Osteocyte (in vitro differentiated cells): ENCODE measurements at regions not wholly inside any gene's neighbourhood (a gene's known extent, or its start where the extent isn't known, plus 50 kb on each side); places are given as distances from the start of the nearest gene placed in this dataset.

ENCODE experiments used
- DNase-seq: peaks from one replicate; pipeline ENCODE4 v3.0.0; 2021; ENCODE audit warnings: mixed read lengths; ENCODE audit not compliant: unreplicated experiment; ENCODE audit errors: extremely low spot score
- H3K27ac Mint-ChIP-seq: one replicate; pipeline ENCODE4 v1.8.0; 2021; ENCODE audit warnings: mild to moderate bottlenecking, mixed read lengths; ENCODE audit not compliant: unreplicated experiment
- H3K27me3 Mint-ChIP-seq: one replicate; pipeline ENCODE4 v1.8.0; 2021; ENCODE audit warnings: mixed read lengths; ENCODE audit not compliant: unreplicated experiment
- H3K36me3 Mint-ChIP-seq: one replicate; pipeline ENCODE4 v1.8.0; 2021; ENCODE audit warnings: mixed read lengths; ENCODE audit not compliant: unreplicated experiment
- H3K4me1 Mint-ChIP-seq: one replicate; pipeline ENCODE4 v1.8.0; 2021; ENCODE audit warnings: mixed read lengths; ENCODE audit not compliant: unreplicated experiment
- H3K4me3 Mint-ChIP-seq: one replicate; pipeline ENCODE4 v1.8.0; 2021; ENCODE audit warnings: mild to moderate bottlenecking, moderate library complexity, mixed read lengths; ENCODE audit not compliant: unreplicated experiment
- H3K9me3 Mint-ChIP-seq: one replicate; pipeline ENCODE4 v1.8.0; 2021; ENCODE audit warnings: mixed read lengths; ENCODE audit not compliant: unreplicated experiment
- TF ChIP-seq, protein P1 (sequence below): fragments of 200-600 bp; sonication (generic); IDR thresholded peaks from 2 replicates; pipeline ENCODE4 v1.5.0; 2021; ENCODE audit warnings: antibody characterized with exemption, mild to moderate bottlenecking, moderate library complexity

- H3K9me3 Mint-ChIP-seq, result no peaks in the 10 kb centered on the region
- H3K36me3 Mint-ChIP-seq, result no peaks in the 10 kb centered on the region
- no peaks in the 10 kb centered on the region for H3K27me3 Mint-ChIP-seq
- peaks cover 20% of the 10 kb centered on the region for H3K4me1 Mint-ChIP-seq
- no peak overlapping the region for H3K4me3 Mint-ChIP-seq
- no peak for DNase-seq
- H3K27ac Mint-ChIP-seq, result no peak overlapping the region
- TF ChIP-seq, protein P1, sequence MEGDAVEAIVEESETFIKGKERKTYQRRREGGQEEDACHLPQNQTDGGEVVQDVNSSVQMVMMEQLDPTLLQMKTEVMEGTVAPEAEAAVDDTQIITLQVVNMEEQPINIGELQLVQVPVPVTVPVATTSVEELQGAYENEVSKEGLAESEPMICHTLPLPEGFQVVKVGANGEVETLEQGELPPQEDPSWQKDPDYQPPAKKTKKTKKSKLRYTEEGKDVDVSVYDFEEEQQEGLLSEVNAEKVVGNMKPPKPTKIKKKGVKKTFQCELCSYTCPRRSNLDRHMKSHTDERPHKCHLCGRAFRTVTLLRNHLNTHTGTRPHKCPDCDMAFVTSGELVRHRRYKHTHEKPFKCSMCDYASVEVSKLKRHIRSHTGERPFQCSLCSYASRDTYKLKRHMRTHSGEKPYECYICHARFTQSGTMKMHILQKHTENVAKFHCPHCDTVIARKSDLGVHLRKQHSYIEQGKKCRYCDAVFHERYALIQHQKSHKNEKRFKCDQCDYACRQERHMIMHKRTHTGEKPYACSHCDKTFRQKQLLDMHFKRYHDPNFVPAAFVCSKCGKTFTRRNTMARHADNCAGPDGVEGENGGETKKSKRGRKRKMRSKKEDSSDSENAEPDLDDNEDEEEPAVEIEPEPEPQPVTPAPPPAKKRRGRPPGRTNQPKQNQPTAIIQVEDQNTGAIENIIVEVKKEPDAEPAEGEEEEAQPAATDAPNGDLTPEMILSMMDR, result no peak
Measured at GRCh38 chr2:220015576-220015975, 388.1 kb downstream of the SLC4A3 start.

- no peak for DNase-seq
- peak overlapping the region; percentile 63 for H3K27ac Mint-ChIP-seq
- peaks cover 4% of the 10 kb centered on the region for H3K9me3 Mint-ChIP-seq
- TF ChIP-seq, protein P1, result no peak
- H3K4me1 Mint-ChIP-seq, result peaks cover 6% of the 10 kb centered on the region
- no peak overlapping the region for H3K4me3 Mint-ChIP-seq
- no peaks in the 10 kb centered on the region for H3K36me3 Mint-ChIP-seq
- no peaks in the 10 kb centered on the region for H3K27me3 Mint-ChIP-seq
Measured at GRCh38 chr2:220025207-220025606, 397.8 kb downstream of the SLC4A3 start.

- no peak overlapping the region for H3K27ac Mint-ChIP-seq
- H3K4me3 Mint-ChIP-seq, result no peak overlapping the region
- peaks cover 4% of the 10 kb centered on the region for H3K9me3 Mint-ChIP-seq
- H3K36me3 Mint-ChIP-seq, result no peaks in the 10 kb centered on the region
- no peaks in the 10 kb centered on the region for H3K27me3 Mint-ChIP-seq
- no peak for DNase-seq
- H3K4me1 Mint-ChIP-seq, result peaks cover 23% of the 10 kb centered on the region
- TF ChIP-seq, protein P1, result no peak
Measured at GRCh38 chr2:220029013-220029412, 401.6 kb downstream of the SLC4A3 start.

GRCh38 chr2:220033546-220033945 is 406.1 kb downstream of the SLC4A3 start:
- Mint-ChIP-seq H3K4me1 (peaks cover 46% of the 10 kb centered on the region), H3K27ac (peak overlapping the region; percentile 86), H3K4me3 (no peak overlapping the region), H3K9me3 (peaks cover 9% of the 10 kb centered on the region), H3K27me3 (no peaks in the 10 kb centered on the region), H3K36me3 (no peaks in the 10 kb centered on the region)
- TF ChIP-seq, protein P1, result no peak
- no peak for DNase-seq

GRCh38 chr2:220034426-220035130 is 407.1 kb downstream of the SLC4A3 start:
- TF ChIP-seq, protein P1, result no peak
- H3K4me3 Mint-ChIP-seq, result peak overlapping the region; percentile 46
- H3K9me3 Mint-ChIP-seq, result peaks cover 9% of the 10 kb centered on the region
- peaks cover 56% of the 10 kb centered on the region for H3K4me1 Mint-ChIP-seq
- H3K36me3 Mint-ChIP-seq, result no peaks in the 10 kb centered on the region
- peak overlapping the region; percentile 86 for H3K27ac Mint-ChIP-seq
- DNase-seq, result no peak
- H3K27me3 Mint-ChIP-seq, result no peaks in the 10 kb centered on the region
